NCI-H2107 (cell line): ENCODE measurements at regions not wholly inside any gene's neighbourhood (a gene's known extent, or its start where the extent isn't known, plus 50 kb on each side); places are given as distances from the start of the nearest gene placed in this dataset.

Source experiments
- DNase-seq: peaks from one replicate; lab custom pipeline; 2025; lab: John Stamatoyannopoulos, UW

DNA sequence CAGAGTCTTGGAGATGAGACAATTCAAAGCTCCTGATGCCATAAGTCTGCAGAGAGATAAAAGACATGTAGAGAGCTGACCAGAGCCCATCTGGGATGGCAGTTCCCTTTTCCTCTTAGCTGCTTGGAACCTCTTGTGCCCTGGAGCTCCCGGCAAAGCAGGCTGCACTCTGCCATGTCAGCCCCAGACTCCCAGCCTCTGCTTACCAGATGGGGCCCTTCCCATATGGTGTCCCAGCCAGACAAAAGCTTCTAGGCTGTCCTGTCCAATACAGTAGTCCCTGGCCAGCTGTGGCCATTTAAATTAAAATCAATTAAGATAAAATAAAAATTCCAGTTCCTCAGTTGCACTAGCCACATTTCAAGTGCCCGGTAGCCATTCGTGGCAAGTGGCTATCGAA, 303.9 kb downstream of the TTC6 start:
- no peak for DNase-seq

DNA sequence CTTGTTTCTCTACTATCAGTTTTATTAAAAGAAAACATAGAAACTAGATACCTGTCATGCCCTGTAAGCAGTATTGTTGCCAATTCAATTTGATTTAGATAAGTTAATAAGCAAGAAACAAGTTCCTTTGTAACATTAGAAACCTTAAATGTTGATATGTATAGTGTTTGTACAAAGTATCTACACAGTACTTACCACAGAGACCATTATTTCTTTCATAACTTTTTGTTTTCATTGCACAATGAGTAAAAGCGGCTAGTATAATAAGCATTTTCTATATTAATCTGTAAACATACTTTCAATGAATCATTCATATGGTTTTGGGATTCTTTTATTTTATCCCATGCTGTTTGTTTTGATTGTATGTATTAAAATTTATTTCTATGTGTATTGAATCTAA, 305.1 kb downstream of the TTC6 start:
- DNase-seq, result no peak

DNA sequence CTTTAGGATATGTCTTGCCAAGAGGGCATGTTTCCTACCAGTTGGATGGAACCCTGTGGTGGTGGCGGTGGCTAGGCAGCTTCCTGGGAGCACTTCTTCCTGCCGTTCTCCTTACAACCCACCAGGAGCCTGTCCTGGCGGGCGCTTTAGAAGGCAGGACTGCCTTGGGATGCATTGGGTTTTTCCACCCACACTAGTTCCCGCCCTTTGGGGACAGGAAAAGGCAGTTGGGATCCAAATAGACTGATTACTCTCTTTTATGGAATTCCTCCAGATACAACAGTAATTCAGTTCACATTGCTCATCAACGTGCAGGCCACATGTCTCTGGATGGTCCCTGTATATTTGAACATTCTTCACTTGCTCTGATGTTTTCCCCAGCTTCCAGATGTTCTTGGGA, 305.7 kb upstream of the SSTR1 start:
- DNase-seq, result no peak

DNA sequence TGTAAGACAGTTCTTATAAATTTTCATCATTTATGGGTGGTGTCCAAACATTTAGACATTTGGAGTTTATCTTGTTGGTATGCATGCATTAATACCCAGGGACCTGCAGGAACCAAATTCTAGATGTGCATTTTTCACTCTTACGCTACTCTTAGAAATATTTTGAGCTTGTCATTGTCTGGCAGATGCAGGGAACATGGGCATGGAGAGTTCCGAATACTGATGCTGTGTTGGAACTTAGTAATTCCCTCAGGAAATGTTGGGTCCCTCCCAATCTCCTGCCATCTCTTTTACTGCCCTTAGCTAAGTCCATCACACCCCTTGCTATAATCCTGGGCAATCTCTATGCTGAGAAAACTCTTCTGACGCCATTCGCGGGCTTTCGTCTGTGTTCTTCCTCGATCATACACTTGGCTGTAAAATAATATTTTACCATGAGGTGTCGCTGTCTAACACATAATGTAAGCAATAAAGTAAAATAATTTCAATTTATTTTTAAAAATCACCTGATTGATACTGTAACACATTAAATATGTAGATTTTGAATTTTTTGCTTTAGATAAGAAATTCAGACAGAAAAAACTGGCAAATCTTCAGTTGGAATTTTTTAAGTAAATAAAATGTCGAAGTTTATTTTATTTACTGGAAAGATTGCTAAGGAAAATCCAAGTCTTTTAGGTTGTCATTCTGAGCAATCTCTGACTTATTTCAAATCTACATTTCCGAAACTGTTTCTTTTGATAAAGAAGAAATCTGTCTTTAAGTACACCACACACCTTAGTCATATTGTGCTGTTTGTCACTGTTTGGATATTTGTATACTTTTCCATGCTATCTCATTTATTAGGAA, 304.1 kb upstream of the SSTR1 start:
- DNase-seq, result peak; percentile 55

DNA sequence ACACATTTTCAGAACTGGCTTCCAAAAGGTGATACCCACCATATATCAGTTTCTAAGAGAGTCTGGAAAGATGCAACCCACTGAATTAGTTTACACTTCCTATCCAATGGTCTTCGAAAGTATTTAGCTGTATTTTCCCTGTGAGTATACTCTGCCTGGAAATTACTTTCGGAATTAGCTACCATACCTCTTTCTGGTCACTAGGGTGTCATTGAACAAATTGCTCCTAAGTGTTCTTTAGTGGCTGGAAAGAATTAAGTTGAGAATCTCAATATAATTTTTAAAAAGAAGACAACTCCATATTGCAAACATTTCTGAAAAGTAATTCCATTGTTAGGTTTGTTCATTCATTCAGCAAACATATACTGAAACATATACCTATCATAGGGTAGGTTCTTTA, 283.1 kb upstream of the SSTR1 start:
- no peak for DNase-seq

DNA sequence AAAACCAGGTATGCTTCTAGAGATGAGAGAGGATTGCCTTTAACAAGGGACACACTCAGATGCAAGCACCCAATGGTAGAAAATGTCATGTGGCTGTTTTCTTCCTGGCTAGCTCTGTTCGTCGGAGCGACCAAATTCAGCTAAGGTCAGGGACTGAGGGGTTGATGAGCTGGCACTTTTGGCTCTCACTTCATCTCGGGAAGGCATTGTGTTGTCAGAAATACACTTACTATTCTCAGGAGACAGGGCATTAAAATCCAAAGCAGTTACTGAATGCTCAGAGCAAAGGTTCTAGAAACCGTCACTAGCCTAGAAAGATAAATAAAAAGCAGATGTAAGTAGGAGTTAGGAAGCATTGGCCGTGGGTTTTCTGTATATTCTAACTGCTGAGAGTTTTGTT, 275.7 kb upstream of the SSTR1 start:
- DNase-seq, result no peak

DNA sequence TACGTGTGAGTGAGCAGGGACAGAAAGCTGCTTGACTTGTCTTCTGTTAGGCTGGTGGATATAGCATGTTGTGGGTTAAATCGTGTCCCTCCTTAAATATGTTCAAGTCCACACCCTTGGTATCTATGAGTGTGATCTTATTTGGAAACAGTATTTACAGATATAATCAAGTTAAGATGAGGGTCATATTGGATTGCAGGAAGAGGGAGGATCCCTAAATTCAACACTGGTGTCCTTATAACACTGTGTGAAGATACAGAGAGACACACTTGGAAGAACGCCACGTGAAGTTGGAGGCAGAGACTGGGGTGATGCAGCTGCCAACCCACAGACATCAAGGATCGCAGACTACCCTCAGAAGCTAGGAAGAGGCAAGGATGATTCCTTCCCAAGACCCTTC, 275.2 kb upstream of the SSTR1 start:
- DNase-seq, result no peak

DNA sequence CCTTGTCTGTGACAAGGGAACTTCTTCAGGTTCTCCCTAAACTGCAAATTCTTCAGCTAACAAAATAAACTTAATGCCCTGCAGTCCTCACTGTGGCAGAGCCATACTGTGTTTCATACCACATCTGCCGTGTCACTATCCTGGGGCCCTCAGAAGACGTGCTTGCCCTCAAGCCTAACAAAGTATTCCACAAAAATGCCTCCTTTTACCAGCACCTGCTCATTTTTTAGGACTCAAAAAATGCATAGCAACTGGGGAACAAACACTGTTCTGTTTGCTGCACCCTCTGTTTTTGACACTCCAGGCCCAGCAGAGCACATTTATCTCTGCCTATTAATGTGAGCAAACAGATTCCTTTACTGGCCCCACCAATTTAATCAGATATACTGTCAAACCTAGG, 270.7 kb upstream of the SSTR1 start:
- DNase-seq, result no peak

DNA sequence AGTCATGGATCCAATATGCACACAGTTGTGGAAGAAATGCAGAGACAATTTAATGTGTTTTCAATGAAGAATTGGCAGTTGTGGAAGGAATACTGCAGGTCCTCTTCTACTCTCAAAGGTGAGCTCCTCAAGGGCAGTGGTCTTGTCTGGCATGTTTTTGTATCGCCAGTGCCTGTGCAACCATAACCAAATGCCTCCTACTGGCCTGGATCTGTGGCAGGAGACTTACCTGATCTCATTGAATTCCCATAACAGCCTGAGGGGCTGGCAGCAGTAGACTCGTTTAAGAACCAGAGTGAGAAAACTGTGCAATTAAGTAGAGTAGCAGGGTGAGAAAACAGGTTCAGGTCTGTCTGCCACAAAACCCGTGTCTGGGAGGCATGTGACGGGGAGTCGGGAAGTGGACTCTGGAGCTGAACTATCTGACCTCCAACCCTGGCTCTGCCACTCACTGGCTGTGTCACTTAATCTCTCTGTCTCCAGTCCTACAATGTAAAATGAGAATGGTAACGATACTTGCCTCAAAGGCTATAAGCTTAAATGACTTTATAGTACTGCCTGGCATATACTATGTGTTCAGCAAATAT, 268.2 kb upstream of the SSTR1 start:
- no peak for DNase-seq

DNA sequence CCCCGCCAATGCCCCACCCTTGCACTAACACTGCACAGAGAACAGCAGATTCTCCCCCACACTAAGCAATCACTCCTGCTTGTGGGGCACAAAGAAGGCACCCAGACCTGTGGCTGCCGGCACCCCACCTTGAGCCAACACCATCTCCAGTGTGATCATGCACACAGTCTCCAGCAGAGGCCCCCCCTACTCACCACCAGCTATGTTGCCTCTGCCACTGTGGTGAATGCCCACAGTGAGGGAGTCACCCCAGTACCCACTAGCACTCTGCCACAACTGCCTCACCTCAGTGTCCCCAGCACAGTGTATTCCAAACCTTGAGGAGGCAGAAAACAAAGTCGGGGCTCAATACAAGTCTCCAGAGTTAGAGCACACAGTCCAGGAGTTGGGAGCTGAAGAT, 261.7 kb upstream of the SSTR1 start:
- DNase-seq, result no peak

DNA sequence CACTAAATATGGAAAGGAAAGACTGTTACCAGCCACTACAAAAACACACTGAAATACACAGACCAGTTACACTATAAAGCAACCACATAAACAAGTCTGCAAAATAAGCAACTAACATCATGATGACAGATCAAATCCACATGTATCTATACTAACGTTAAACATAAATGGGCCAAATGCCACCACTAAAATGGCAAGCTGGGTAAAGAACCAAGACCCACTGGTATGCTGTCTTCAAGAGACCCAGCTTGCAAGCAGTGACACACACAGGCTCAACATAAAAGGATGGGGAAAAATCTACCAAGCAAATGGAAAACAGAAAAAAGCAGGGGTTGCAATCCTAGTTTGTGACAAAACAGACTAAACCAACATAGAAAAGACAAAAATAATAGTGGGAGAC, 260.9 kb upstream of the SSTR1 start:
- no peak for DNase-seq

DNA sequence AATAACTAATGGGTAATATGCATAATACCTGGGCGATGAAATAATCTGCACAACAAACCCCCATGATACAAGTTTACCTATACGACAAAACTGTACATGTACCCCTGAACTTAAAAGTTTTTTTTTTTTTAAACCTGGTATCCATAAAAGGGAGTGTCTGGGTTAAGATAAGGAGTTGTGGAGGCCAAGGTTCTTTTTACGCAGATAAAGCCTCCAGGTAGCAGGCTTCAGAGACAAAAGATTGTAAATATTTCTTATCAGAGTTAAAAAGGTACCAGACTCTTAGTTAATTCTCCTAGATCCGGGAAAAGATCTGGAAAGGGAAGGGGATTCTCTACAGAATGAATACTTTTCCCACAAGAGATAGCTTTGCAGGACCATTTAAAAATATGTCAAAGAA, 259.4 kb upstream of the SSTR1 start:
- DNase-seq, result no peak

DNA sequence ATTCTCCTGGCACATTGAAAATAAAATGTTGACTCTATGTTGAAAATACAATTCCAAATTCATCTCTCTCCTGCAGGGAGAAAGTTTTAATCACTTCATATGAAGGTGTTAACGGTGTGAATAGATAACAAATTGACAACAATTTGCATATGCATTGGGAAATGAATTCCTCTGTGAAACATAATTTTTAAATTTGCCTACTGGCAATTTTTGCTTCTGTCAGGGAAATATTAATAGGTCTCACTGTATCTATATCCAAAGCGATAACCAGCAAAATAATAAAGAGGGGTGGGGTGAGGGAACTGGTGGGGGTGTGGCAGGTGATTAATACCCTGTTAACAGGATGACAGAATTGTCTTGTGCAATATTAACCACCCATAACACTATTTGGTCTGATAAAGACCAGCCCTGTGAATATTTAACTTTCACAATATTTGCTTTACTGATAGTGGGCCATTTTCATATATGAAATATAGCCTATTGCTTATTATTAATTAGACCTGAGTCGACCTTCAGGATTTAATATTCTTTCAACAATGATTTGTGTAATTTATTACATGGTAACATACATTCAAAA, 239.0 kb upstream of the SSTR1 start:
- no peak for DNase-seq

DNA sequence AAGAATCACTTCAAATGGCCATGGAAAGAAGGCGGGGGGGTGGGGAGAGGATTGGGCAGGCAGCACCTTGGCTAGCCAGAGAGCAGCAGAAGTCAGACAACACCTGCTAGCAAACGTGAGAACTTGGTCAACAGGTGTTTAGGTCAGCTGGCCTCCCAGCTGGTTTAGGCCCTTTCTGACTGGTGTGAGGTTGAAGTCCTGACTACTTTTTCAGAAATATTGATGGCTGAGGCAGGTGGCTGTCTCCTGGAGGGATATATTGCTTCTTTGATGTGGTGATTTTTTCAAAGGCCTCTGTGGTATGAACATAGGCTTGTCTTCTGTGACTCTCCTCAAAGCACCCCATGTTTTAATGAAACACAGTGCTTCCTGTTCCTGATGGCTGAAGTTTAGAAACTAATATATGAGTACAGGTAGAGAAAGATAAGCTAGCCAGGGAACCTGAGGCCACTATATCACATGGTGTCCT, 238.2 kb upstream of the SSTR1 start:
- DNase-seq, result no peak

DNA sequence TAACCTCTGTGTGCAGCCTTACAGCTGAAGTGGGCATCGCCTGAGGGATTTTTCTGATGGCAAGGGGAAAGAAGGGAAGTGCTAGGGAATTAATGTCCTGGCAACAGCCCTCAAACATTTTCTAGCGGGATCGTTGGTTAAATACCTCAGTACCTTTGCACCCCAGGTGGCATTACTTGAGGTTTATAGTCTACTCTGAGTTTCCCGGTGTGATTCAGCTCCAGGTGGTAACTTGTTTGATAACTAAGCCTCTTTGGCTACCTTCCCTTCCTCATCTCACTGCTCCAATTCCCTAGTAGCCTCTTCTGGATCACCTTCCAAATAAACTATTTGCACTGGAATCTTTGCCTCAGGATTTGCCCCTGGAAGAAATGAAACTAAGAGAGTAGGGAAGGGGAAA, 237.0 kb upstream of the SSTR1 start:
- DNase-seq, result no peak

DNA sequence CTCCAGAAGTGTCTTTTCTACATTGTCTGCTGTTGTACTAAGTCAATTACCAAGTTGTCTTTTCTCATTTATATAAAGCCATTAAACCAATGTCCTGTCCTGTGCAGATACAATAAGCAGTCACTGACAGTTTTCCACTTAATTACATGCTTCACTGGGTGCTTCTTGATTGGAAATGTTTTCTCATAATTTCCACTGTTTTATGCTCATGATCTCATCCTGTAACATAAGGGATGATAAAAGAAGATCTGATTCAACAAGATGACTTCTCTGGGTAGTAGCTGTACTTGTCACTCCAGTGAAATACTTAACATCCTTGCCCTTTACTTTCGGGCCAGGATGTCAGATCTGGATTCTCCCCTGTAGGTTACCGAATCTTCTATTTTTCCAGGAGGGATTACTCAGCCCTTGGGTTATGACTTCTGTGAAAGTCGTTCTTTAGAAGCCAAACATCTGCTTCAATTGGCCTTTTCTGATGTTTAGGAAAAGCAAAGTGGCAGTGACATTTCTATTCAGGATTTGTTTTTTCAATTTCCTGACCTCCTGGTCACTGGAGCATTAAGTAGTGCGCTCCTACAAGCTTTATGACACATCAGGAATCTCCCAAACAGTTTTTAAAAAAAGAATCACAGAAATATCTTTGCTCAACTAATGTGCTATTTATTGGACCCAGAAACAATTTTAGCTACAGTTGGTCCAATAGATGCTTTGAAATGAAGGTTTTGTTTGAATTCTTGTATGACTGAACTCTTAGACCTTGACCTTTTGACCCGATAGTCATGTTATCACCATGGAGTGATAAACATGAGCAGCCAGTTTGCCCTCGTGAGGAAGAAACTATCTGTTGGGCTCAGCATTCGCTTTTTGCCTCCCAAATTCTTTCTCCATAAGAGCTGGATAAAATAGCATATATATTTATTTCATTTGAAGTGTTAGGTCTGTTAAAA, 234.5 kb upstream of the SSTR1 start:
- no peak for DNase-seq

DNA sequence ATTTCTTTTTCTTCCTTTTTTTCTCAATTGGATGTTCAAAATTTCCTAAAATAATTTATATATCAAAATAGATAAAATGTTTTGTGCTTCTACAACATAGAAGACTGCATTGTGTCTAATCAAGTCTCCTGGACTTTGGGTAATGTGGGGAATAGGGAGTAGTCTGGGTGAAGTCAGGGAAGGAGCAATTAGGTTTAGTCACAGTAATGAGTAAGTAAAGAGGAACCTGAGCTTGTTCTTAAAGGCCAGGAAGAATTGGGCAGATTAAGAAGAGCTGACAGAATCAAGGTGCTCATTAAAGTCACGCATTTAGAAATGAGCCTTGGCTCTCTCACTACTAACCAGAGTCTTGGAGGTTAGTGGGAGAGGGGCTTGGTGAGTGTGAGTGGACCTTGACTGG, 233.3 kb upstream of the SSTR1 start:
- DNase-seq, result no peak

DNA sequence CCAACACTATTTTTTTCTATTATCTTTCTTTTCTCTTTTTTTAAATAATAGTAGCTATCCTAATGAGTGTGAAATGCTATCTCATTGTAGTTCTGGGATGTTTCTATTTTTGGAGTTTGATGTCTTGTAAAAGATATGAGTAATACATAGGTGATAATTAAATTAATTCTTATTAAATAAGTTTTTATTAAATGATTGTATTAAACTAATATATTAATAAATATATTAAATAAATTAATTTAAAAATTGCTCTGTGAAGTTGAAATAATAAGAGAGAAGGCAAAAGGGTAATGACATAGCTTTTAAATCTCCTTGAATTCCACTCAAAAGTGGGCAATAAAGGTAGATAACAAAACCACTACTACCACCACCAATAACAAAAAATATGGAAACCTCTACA, 230.2 kb upstream of the SSTR1 start:
- no peak for DNase-seq

DNA sequence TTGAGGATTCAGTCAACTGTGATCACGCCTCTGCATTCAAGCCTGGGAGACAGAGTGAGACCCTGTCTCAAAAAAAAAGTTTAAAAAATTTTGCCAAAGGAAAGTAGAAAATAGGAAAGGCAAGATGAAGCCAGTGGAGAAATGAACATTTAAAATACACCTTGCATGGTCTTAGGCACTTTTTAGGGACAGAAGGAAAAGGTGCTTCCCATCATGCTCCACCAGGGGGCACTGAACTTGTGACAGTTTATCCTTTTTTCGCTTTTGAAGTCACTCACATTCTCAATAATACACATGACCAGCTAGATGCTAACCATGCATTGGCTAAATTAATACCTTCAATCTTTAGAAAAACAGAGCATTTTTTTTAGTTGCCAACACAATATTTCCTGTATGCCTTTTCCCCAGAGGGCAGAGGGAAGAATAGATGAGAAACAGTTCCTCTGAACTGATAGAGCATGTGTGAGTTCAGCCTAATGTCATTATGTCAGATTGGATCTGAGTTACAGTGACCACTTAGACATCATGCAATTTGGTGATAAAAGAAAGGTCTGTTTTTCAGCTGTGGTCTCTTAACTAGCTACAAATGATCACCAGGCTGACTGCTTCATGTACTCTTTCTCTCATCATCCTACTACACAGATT, 221.8 kb upstream of the SSTR1 start:
- DNase-seq, result no peak

DNA sequence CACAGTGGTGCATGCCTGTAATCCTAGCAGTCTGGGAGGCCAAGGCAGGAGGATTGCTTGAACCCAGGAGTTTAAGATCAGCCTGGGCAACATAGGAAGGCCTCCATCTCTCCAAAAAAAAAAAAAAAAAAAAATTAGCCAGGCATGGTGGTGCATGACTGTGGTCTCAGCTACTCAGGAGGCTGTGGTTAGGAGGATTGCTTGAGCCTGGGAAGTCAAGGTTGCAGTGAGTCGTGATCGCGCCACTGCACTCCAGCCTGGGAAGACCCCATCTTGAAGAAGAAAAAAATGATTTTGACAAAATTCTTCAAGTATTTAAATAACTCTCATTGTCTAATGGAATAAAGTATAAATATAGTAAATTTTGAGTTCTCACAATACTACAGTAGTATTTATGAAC, 219.2 kb upstream of the SSTR1 start:
- DNase-seq, result no peak

DNA sequence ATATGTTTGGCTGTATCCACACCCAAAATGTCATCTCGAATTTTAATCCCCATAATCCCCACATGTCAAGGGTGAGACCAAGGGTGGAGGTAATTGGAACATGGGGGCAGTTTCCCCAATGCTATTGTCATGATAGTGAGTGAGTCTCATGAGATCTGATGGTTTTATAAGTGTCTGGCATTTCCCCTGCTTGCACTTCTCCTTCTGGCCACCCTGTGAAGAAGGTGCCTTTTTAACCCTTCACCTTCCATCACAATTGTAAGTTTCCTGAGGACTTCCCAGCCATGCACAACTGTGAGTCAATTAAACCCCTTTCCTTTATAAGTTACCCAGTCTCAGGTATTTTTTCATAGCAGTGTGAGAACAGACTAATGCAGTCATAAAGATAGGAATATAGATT, 216.7 kb upstream of the SSTR1 start:
- DNase-seq, result no peak

DNA sequence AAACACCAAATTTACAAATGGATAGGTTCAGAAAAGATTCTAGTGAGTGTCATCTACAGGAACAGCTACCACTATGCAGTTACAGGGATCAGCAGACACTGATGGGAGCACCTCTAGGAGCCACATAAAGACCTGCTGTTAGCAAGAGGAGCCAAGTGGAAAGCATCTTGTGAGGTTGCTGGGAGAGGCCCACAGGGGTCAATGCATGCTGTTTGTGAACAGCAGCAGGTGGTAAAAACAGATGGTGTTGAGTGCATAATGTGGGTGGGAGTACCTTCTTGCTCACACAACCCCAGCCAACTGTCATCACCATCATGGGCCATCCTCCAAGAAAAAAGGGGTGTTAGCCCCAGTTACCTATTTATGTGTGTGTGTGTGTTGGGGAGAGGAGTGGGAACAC, 215.2 kb upstream of the SSTR1 start:
- no peak for DNase-seq
